Caco-2 (cell line): ENCODE measurements at regions not wholly inside any gene's neighbourhood (a gene's known extent, or its start where the extent isn't known, plus 50 kb on each side); places are given as distances from the start of the nearest gene placed in this dataset.

Experiments used
- BruUV-seq: library from RNA; stranded (reverse); fragments of 400-500 nt; replicated peaks from 2 replicates; lab custom pipeline; 2021; lab: Mats Ljungman, UMichigan
- CTCF ChIA-PET: fragments of 300-600 bp; sonication (Branson Sonifier 250); formaldehyde crosslinking; loops from one replicate; lab custom pipeline; 2022; ENCODE audit warnings: antibody characterized with exemption; lab: Charles Lee
- POLR2A ChIA-PET: fragments of 300-600 bp; sonication (Branson Sonifier 250); formaldehyde crosslinking; loops from one replicate; lab custom pipeline; 2022; ENCODE audit warnings: antibody characterized with exemption; lab: Charles Lee
- DNase-seq, 2 experiments: peaks; one replicate each; pipeline versions ENCODE4 v3.0.0 to v3.0.0-alpha.2; 2020 to 2022
- H3K27me3 ChIP-seq: replicated peaks from 2 replicates; pipeline ENCODE4 v1.6.0; 2011; ENCODE audit warnings: low read length; ENCODE audit not compliant: control insufficient read depth, insufficient read depth
- H3K36me3 ChIP-seq: 2 replicates; pipeline ENCODE4 v1.5.1; 2011; ENCODE audit warnings: low read length; ENCODE audit not compliant: control insufficient read depth, insufficient read depth
- H3K4me1 ChIP-seq: fragments of 250-450 bp; sonication (Bioruptor Pico); 2 replicates; pipeline ENCODE4 v1.5.1; 2020; ENCODE audit warnings: mild to moderate bottlenecking
- H3K4me3 ChIP-seq: 2 replicates; pipeline ENCODE4 v1.5.1; 2011; ENCODE audit warnings: low read depth, mild to moderate bottlenecking, control low read depth, low read length
- H3K9me3 ChIP-seq: fragments of 250-450 bp; sonication (Bioruptor Pico); 2 replicates; pipeline ENCODE4 v1.5.1; 2020; ENCODE audit warnings: mild to moderate bottlenecking, moderate library complexity
- H3K27ac Mint-ChIP-seq: one replicate; pipeline ENCODE4 v1.8.0; 2022; ENCODE audit warnings: mixed read lengths; ENCODE audit not compliant: unreplicated experiment
- H3K27me3 Mint-ChIP-seq: one replicate; pipeline ENCODE4 v1.8.0; 2022; ENCODE audit warnings: mixed read lengths; ENCODE audit not compliant: insufficient read depth, unreplicated experiment
- H3K36me3 Mint-ChIP-seq: one replicate; pipeline ENCODE4 v1.8.0; 2022; ENCODE audit warnings: mild to moderate bottlenecking, mixed read lengths; ENCODE audit not compliant: insufficient read depth, unreplicated experiment
- H3K4me1 Mint-ChIP-seq: one replicate; pipeline ENCODE4 v1.8.0; 2022; ENCODE audit warnings: low read depth, mixed read lengths; ENCODE audit not compliant: unreplicated experiment
- H3K4me3 Mint-ChIP-seq: one replicate; pipeline ENCODE4 v1.8.0; 2022; ENCODE audit warnings: mild to moderate bottlenecking, moderate library complexity, mixed read lengths; ENCODE audit not compliant: unreplicated experiment
- H3K9me3 Mint-ChIP-seq: one replicate; pipeline ENCODE4 v1.8.0; 2022; ENCODE audit warnings: mixed read lengths; ENCODE audit not compliant: unreplicated experiment
- intact Hi-C: fragments of 100-400 bp; cut with micrococcal nuclease; formaldehyde crosslinking; loops from one replicate; pipeline ENCODE4 v1.10.0; 2022; ENCODE audit not compliant: unreplicated experiment
- TF ChIP-seq, protein P1 (sequence below), 2 experiments: fragments of 200-600 bp in 1 of 2; IDR thresholded peaks; 1 replicate in 1 of 2; 2 replicates in 1 of 2; pipeline versions ENCODE4 v1.5.1 to v1.8.0; 2011 to 2022; ENCODE audit warnings: antibody characterized with exemption in 1 of 2, control low read depth in 1 of 2, inconsistent platforms in 1 of 2, low read depth in 1 of 2, low read length in 1 of 2, mild to moderate bottlenecking in 1 of 2, moderate library complexity in 1 of 2; ENCODE audit not compliant: insufficient read depth in 1 of 2, severe bottlenecking in 1 of 2, unreplicated experiment in 1 of 2

- Mint-ChIP-seq H3K4me3 (no peak overlapping the region), H3K9me3 (no peaks in the 10 kb centered on the region), H3K36me3 (no peaks in the 10 kb centered on the region), H3K27me3 (peaks cover 8% of the 10 kb centered on the region), H3K4me1 (no peaks in the 10 kb centered on the region), H3K27ac (no peak overlapping the region)
- Histone ChIP-seq H3K4me3 (no peak overlapping the region), H3K36me3 (no peaks in the 10 kb centered on the region), H3K27me3 (no peaks in the 10 kb centered on the region), H3K4me1 (no peaks in the 10 kb centered on the region), H3K9me3 (no peaks in the 10 kb centered on the region)
- BruUV-seq = no TSS peak
- intact Hi-C loops = no loop called here
- CTCF ChIA-PET = no interaction called here
- TF ChIP-seq, protein P1, sequence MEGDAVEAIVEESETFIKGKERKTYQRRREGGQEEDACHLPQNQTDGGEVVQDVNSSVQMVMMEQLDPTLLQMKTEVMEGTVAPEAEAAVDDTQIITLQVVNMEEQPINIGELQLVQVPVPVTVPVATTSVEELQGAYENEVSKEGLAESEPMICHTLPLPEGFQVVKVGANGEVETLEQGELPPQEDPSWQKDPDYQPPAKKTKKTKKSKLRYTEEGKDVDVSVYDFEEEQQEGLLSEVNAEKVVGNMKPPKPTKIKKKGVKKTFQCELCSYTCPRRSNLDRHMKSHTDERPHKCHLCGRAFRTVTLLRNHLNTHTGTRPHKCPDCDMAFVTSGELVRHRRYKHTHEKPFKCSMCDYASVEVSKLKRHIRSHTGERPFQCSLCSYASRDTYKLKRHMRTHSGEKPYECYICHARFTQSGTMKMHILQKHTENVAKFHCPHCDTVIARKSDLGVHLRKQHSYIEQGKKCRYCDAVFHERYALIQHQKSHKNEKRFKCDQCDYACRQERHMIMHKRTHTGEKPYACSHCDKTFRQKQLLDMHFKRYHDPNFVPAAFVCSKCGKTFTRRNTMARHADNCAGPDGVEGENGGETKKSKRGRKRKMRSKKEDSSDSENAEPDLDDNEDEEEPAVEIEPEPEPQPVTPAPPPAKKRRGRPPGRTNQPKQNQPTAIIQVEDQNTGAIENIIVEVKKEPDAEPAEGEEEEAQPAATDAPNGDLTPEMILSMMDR (IDR thresholded peaks at IDR 0.05; ENCODE audit: insufficient read depth in 1 of 2, low read depth in 1 of 2, low read length in 1 of 2, severe bottlenecking in 1 of 2, unreplicated experiment in 1 of 2) = no peak
- no peak for DNase-seq
- POLR2A ChIA-PET = no interaction called here
These were observed 361.6 kb upstream of the SLC30A5 start for GRCh38 chr5:68732251-68732650.

DNA sequence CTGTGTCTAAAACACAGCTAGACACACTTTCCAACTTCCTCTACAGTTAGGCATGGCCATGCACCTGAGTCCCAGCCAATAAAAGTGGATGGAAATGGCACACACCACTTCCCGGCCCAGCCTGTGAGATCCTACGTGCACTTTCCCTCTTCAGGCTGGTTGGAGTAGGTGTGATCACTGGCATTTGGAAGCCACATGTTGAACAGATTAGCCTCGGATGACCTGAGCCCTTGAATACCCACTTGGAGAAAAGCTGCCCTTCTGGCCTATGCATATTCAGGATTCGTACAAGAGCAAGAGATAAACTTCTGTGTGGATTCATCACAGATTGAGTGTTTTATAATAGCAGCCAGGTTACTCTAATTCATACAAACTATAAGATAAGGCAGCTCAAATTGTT is 359.0 kb upstream of the SLC30A5 start:
- ChIA-PET CTCF (no interaction called here), POLR2A (no interaction called here)

DNA sequence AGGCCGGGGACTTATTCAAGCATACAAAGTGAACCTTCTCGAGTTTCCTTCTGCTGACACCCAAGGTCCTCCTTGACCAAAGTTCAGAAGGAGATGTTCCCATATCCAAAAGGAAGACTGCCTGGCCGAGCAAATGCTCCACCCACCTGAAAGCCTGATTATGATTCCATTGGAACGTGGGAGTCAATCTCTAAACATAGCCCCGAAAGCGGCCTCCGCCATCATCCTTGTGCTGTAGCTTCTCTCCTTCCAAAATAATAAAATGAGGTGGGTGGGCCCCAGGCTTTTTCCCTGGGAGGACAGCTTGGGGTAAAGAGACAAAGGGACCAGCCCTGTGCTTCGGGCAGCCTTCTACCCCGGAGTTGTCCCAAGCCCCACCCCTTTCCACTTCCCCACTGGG is 355.6 kb upstream of the SLC30A5 start:
- no TSS peak for BruUV-seq
- no peaks in the 10 kb centered on the region for H3K27me3 Mint-ChIP-seq
- H3K9me3 Mint-ChIP-seq = no peaks in the 10 kb centered on the region
- no peaks in the 10 kb centered on the region for H3K4me1 ChIP-seq
- ChIA-PET CTCF (no interaction called here), POLR2A (no interaction called here)
- no peaks in the 10 kb centered on the region for H3K36me3 Mint-ChIP-seq
- no peak overlapping the region for H3K4me3 ChIP-seq
- no peaks in the 10 kb centered on the region for H3K4me1 Mint-ChIP-seq
- no peak for DNase-seq
- intact Hi-C loops = no loop called here
- TF ChIP-seq, protein P1 (IDR thresholded peaks at IDR 0.05; ENCODE audit: insufficient read depth in 1 of 2, low read depth in 1 of 2, low read length in 1 of 2, severe bottlenecking in 1 of 2, unreplicated experiment in 1 of 2) = no peak
- no peaks in the 10 kb centered on the region for H3K36me3 ChIP-seq
- no peak overlapping the region for H3K4me3 Mint-ChIP-seq
- no peaks in the 10 kb centered on the region for H3K27me3 ChIP-seq
- H3K27ac Mint-ChIP-seq = no peak overlapping the region
- H3K9me3 ChIP-seq = no peaks in the 10 kb centered on the region

More for the DNA sequence above, 359.0 kb upstream of the SLC30A5 start:
- Histone ChIP-seq H3K4me3 (no peak overlapping the region), H3K36me3 (no peaks in the 10 kb centered on the region), H3K27me3 (no peaks in the 10 kb centered on the region), H3K4me1 (no peaks in the 10 kb centered on the region), H3K9me3 (no peaks in the 10 kb centered on the region)
- H3K27ac Mint-ChIP-seq = no peak overlapping the region
- H3K4me1 Mint-ChIP-seq = no peaks in the 10 kb centered on the region
- BruUV-seq = no TSS peak
- no peak for DNase-seq
- no peaks in the 10 kb centered on the region for H3K27me3 Mint-ChIP-seq
- TF ChIP-seq, protein P1 (IDR thresholded peaks at IDR 0.05; ENCODE audit: insufficient read depth in 1 of 2, low read depth in 1 of 2, low read length in 1 of 2, severe bottlenecking in 1 of 2, unreplicated experiment in 1 of 2) = no peak
- no peaks in the 10 kb centered on the region for H3K9me3 Mint-ChIP-seq
- intact Hi-C loops = no loop called here
- no peaks in the 10 kb centered on the region for H3K36me3 Mint-ChIP-seq
- no peak overlapping the region for H3K4me3 Mint-ChIP-seq
